HEK293T (cell line): ENCODE measurements at regions not wholly inside any gene's neighbourhood (a gene's known extent, or its start where the extent isn't known, plus 50 kb on each side); places are given as distances from the start of the nearest gene placed in this dataset.

Experiments used
- ARNT ChIP-seq: fragments of 450-650 bp; IDR thresholded peaks from 2 replicates; pipeline ENCODE4 v1.6.1; 2017; ENCODE audit warnings: mild to moderate bottlenecking
- BHLHE40 ChIP-seq: fragments of 450-650 bp; IDR thresholded peaks from 2 replicates; pipeline ENCODE4 v1.6.1; 2016; ENCODE audit warnings: mild to moderate bottlenecking, moderate library complexity, borderline replicate concordance
- CTBP1 ChIP-seq: fragments of 450-650 bp; IDR thresholded peaks from 2 replicates; pipeline ENCODE4 v1.6.1; 2016; ENCODE audit warnings: borderline replicate concordance
- ELF4 ChIP-seq: fragments of 450-650 bp; IDR thresholded peaks from 2 replicates; pipeline ENCODE4 v1.6.1; 2017; ENCODE audit warnings: antibody characterized with exemption
- FOXA1 ChIP-seq: fragments of 450-650 bp; IDR thresholded peaks from 2 replicates; pipeline ENCODE4 v1.6.1; 2016; ENCODE audit warnings: mild to moderate bottlenecking
- FOXK2 ChIP-seq: fragments of 450-650 bp; IDR thresholded peaks from 2 replicates; pipeline ENCODE4 v1.6.1; 2016; ENCODE audit warnings: mild to moderate bottlenecking
- FOXM1 ChIP-seq: fragments of 450-650 bp; IDR thresholded peaks from 2 replicates; pipeline ENCODE4 v1.6.1; 2017; ENCODE audit warnings: mild to moderate bottlenecking, borderline replicate concordance
- L3MBTL2 ChIP-seq: fragments of 450-650 bp; conservative IDR thresholded peaks from 2 replicates; pipeline ENCODE4 v1.6.1; 2016; ENCODE audit warnings: mild to moderate bottlenecking
- LEF1 ChIP-seq: fragments of 450-650 bp; IDR thresholded peaks from 2 replicates; pipeline ENCODE4 v1.6.1; 2017; ENCODE audit warnings: mild to moderate bottlenecking, borderline replicate concordance
- NFRKB ChIP-seq: fragments of 450-650 bp; IDR thresholded peaks from 2 replicates; pipeline ENCODE4 v1.6.1; 2016; ENCODE audit warnings: mild to moderate bottlenecking, moderate library complexity
- PKNOX1 ChIP-seq: fragments of 450-650 bp; IDR thresholded peaks from 2 replicates; pipeline ENCODE4 v1.6.1; 2016
- SP1 ChIP-seq: fragments of 450-650 bp; IDR thresholded peaks from 2 replicates; pipeline ENCODE4 v1.6.1; 2017
- SUZ12 ChIP-seq: fragments of 450-650 bp; IDR thresholded peaks from 2 replicates; pipeline ENCODE4 v1.6.1; 2016; ENCODE audit warnings: mild to moderate bottlenecking
- TARDBP ChIP-seq: fragments of 450-650 bp; IDR thresholded peaks from 2 replicates; pipeline ENCODE4 v1.6.1; 2016

GRCh38 chrX:16039363-16039762 lies 84.0 kb upstream of the GRPR start:
- TF ChIP-seq BHLHE40 (no peak), L3MBTL2 (no peak), CTBP1 (no peak), FOXK2 (no peak), NFRKB (no peak), LEF1 (no peak), SP1 (no peak), SUZ12 (no peak), FOXM1 (no peak), PKNOX1 (no peak), ARNT (no peak), FOXA1 (no peak), ELF4 (no peak), TARDBP (no peak)
